ENCODE measurements at regions not wholly inside any gene's neighbourhood (a gene's known extent, or its start where the extent isn't known, plus 50 kb on each side); places are given as distances from the start of the nearest gene placed in this dataset.

DNA sequence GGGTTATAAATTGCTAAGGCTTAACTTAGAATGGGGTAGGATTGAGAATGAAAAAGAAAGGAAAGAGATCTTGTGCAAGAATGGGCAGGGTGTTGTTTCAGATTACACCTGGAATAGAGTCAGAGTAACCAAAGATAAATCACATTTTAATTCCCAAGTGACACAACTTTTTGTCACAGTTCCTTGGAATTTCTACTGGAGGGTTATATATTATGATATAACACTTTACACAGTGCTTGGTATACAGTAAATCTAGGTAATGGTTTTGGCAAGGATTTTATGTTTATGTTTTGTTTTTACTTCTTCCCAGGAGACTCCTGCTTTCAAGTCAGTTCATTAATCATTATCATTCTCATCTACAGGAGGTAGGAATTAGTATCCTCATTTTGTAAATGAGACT is 115.7 kb upstream of the KCNJ16 start:
- H3K4me3 ChIP-seq (ENCODE audit: insufficient read depth, low read depth, low read length), result no peak overlapping the region
- H3K79me2 ChIP-seq (ENCODE audit: insufficient read depth, low read length), result no peaks in the 10 kb centered on the region
- Mint-ChIP-seq H3K4me1 (ENCODE audit: low read depth, unreplicated experiment) (no peaks in the 10 kb centered on the region), H3K27ac (ENCODE audit: unreplicated experiment) (no peak overlapping the region), H3K36me3 (ENCODE audit: low read depth, unreplicated experiment) (no peaks in the 10 kb centered on the region), H3K27me3 (ENCODE audit: low read depth, unreplicated experiment) (peaks cover 2% of the 10 kb centered on the region), H3K9me3 (ENCODE audit: unreplicated experiment) (no peaks in the 10 kb centered on the region), H3K4me3 (ENCODE audit: unreplicated experiment) (no peak overlapping the region)
- TF ChIP-seq, protein P1, sequence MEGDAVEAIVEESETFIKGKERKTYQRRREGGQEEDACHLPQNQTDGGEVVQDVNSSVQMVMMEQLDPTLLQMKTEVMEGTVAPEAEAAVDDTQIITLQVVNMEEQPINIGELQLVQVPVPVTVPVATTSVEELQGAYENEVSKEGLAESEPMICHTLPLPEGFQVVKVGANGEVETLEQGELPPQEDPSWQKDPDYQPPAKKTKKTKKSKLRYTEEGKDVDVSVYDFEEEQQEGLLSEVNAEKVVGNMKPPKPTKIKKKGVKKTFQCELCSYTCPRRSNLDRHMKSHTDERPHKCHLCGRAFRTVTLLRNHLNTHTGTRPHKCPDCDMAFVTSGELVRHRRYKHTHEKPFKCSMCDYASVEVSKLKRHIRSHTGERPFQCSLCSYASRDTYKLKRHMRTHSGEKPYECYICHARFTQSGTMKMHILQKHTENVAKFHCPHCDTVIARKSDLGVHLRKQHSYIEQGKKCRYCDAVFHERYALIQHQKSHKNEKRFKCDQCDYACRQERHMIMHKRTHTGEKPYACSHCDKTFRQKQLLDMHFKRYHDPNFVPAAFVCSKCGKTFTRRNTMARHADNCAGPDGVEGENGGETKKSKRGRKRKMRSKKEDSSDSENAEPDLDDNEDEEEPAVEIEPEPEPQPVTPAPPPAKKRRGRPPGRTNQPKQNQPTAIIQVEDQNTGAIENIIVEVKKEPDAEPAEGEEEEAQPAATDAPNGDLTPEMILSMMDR (IDR thresholded peaks at IDR 0.05; ENCODE audit: insufficient read depth, low read depth, low read length), result no peak
- no peak for TF ChIP-seq EZH2 (IDR thresholded peaks at IDR 0.05; ENCODE audit: insufficient read depth, low read length)
- FAIRE-seq (no peak), DNase-seq (ENCODE audit: low read depth) (peak; percentile 50)
- H3K9ac ChIP-seq (ENCODE audit: low read length), result no peak overlapping the region
- H3K27me3 ChIP-seq (ENCODE audit: insufficient read depth, low read length), result no peaks in the 10 kb centered on the region
- no peak overlapping the region for H3K27ac ChIP-seq (ENCODE audit: low read depth, low read length)
- H2AFZ ChIP-seq (ENCODE audit: low read depth, low read length), result no peak overlapping the region
- H3K9me3 ChIP-seq (ENCODE audit: insufficient read depth, low read depth, low read length), result no peaks in the 10 kb centered on the region
- no peak overlapping the region for H3K4me2 ChIP-seq (ENCODE audit: low read length)
- no peaks in the 10 kb centered on the region for H3K4me1 ChIP-seq (ENCODE audit: insufficient read depth, low read length)
- H3K36me3 ChIP-seq (ENCODE audit: insufficient read depth, low read length), result no peaks in the 10 kb centered on the region
- no peaks in the 10 kb centered on the region for H4K20me1 ChIP-seq (ENCODE audit: insufficient read depth, low read length)

DNA sequence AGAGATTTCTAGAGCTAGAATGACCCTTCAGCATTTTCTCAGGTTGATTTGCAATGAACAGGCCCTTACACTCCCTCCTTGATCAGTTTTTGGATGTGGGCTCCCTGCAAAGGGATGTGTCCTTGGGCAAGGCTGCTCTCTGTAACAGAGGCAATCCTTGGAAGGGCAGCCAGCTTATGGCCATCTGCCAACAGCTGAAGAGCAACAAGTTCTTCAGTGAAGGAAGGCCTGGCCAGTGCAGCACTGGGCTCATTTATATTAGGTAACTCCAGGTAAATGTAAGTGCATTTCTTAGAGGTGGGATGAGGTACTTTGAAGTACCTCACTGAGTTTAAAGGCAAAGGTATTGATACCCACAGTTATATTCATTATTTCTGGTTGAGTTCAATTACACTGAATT is 114.3 kb upstream of the KCNJ16 start:
- peaks cover 2% of the 10 kb centered on the region for H3K27me3 Mint-ChIP-seq (ENCODE audit: low read depth, unreplicated experiment)
- Histone ChIP-seq H3K79me2 (ENCODE audit: insufficient read depth, low read length) (no peaks in the 10 kb centered on the region), H3K4me3 (ENCODE audit: insufficient read depth, low read depth, low read length) (no peak overlapping the region), H3K27ac (ENCODE audit: low read depth, low read length) (no peak overlapping the region), H3K27me3 (ENCODE audit: insufficient read depth, low read length) (no peaks in the 10 kb centered on the region), H3K4me1 (ENCODE audit: insufficient read depth, low read length) (no peaks in the 10 kb centered on the region), H3K9ac (ENCODE audit: low read length) (no peak overlapping the region), H4K20me1 (ENCODE audit: insufficient read depth, low read length) (no peaks in the 10 kb centered on the region), H2AFZ (ENCODE audit: low read depth, low read length) (no peak overlapping the region), H3K9me3 (ENCODE audit: insufficient read depth, low read depth, low read length) (peaks cover 9% of the 10 kb centered on the region), H3K36me3 (ENCODE audit: insufficient read depth, low read length) (no peaks in the 10 kb centered on the region), H3K4me2 (ENCODE audit: low read length) (no peak overlapping the region)
- H3K4me3 Mint-ChIP-seq (ENCODE audit: unreplicated experiment), result no peak overlapping the region
- FAIRE-seq (no peak), DNase-seq (ENCODE audit: low read depth) (no peak)
- H3K36me3 Mint-ChIP-seq (ENCODE audit: low read depth, unreplicated experiment), result peaks cover 2% of the 10 kb centered on the region
- no peaks in the 10 kb centered on the region for H3K4me1 Mint-ChIP-seq (ENCODE audit: low read depth, unreplicated experiment)
- peaks cover 3% of the 10 kb centered on the region for H3K9me3 Mint-ChIP-seq (ENCODE audit: unreplicated experiment)
- no peak for TF ChIP-seq EZH2 (IDR thresholded peaks at IDR 0.05; ENCODE audit: insufficient read depth, low read length)
- TF ChIP-seq, protein P1 (IDR thresholded peaks at IDR 0.05; ENCODE audit: insufficient read depth, low read depth, low read length), result no peak
- no peak overlapping the region for H3K27ac Mint-ChIP-seq (ENCODE audit: unreplicated experiment)

DNA sequence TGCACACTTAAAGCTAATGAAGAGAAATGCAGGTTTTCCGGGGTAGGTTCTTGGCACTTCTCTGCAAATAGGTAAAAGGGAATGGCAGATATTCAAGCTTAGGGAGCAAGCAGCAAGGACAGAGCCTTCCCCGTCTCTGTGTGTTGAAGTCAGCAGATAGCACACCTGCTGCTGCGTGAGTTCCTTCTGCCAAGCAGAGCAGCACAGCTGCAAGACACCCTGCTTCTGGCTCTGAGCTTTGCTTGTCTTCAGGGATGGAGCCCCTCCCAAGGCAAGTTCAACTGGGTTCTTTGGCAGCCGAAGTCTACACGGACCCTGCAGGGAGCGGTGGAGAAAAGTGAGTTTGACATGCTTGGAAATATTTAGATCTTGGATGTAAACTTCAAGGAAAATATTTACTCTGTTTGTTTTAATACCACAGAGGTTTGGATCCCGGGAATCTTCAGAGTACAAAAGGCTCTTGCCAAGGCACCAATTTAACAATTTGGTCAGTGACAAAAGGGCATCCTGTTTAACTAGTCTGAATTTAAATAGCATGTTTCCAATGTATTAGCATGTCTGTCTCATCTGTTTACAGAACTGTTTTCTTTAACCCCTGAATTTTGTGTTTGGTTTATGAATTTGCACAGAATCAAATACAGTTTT is 113.4 kb upstream of the KCNJ16 start:
- Histone ChIP-seq H3K36me3 (ENCODE audit: insufficient read depth, low read length) (no peaks in the 10 kb centered on the region), H3K79me2 (ENCODE audit: insufficient read depth, low read length) (no peaks in the 10 kb centered on the region), H2AFZ (ENCODE audit: low read depth, low read length) (no peak overlapping the region), H3K4me3 (ENCODE audit: insufficient read depth, low read depth, low read length) (no peak overlapping the region), H3K9ac (ENCODE audit: low read length) (no peak overlapping the region), H4K20me1 (ENCODE audit: insufficient read depth, low read length) (no peaks in the 10 kb centered on the region), H3K4me2 (ENCODE audit: low read length) (no peak overlapping the region), H3K27me3 (ENCODE audit: insufficient read depth, low read length) (no peaks in the 10 kb centered on the region), H3K27ac (ENCODE audit: low read depth, low read length) (no peak overlapping the region), H3K9me3 (ENCODE audit: insufficient read depth, low read depth, low read length) (peaks cover 9% of the 10 kb centered on the region), H3K4me1 (ENCODE audit: insufficient read depth, low read length) (no peaks in the 10 kb centered on the region)
- DNase-seq (ENCODE audit: low read depth), result peak; percentile 23
- peak; percentile 13 for FAIRE-seq
- H3K36me3 Mint-ChIP-seq (ENCODE audit: low read depth, unreplicated experiment), result peaks cover 2% of the 10 kb centered on the region
- no peak overlapping the region for H3K4me3 Mint-ChIP-seq (ENCODE audit: unreplicated experiment)
- no peak overlapping the region for H3K27ac Mint-ChIP-seq (ENCODE audit: unreplicated experiment)
- peaks cover 3% of the 10 kb centered on the region for H3K9me3 Mint-ChIP-seq (ENCODE audit: unreplicated experiment)
- no peak for TF ChIP-seq EZH2 (IDR thresholded peaks at IDR 0.05; ENCODE audit: insufficient read depth, low read length)
- TF ChIP-seq, protein P1 (IDR thresholded peaks at IDR 0.05; ENCODE audit: insufficient read depth, low read depth, low read length), result no peak
- peaks cover 2% of the 10 kb centered on the region for H3K27me3 Mint-ChIP-seq (ENCODE audit: low read depth, unreplicated experiment)
- no peaks in the 10 kb centered on the region for H3K4me1 Mint-ChIP-seq (ENCODE audit: low read depth, unreplicated experiment)

Measured in astrocyte (in vitro differentiated cells and primary cell).